A549 (cell line): ENCODE measurements at regions not wholly inside any gene's neighbourhood (a gene's known extent, or its start where the extent isn't known, plus 50 kb on each side); places are given as distances from the start of the nearest gene placed in this dataset.

Experiments used
- ATAC-seq, 2 experiments: fragments of 200-7000 bp in 1 of 2; fragments of >200 bp in 1 of 2; cut with Nextera tagmentation in 1 of 2; cut with Tn5 transposase in 1 of 2; 3 replicates each; pipeline versions ENCODE4 v1.8.0 to v1.9.1; 2018 to 2020; ENCODE audit warnings: mild to moderate bottlenecking in 1 of 2, moderate library complexity in 1 of 2
- CTCF ChIA-PET: fragments of 300-600 bp; sonication (Branson Sonifier 250); formaldehyde crosslinking; extraction: SDS; loops from one replicate; lab custom pipeline; 2021; ENCODE audit warnings: antibody characterized with exemption, inconsistent platforms; lab: Yijun Ruan, JAX
- POLR2A ChIA-PET: fragments of 350-600 bp; formaldehyde crosslinking; extraction: SDS; loops from one replicate; lab custom pipeline; 2021; ENCODE audit warnings: antibody characterized with exemption, inconsistent platforms; lab: Yijun Ruan, JAX
- DNase-seq, 2 experiments: peaks; one replicate each; pipeline versions ENCODE4 v3.0.0 to v3.0.0-alpha.2; 2011 to 2016; ENCODE audit warnings: low read depth in 1 of 2, low spot score in 1 of 2
- FAIRE-seq: peaks from 2 replicates; lab custom pipeline; 2011; peaks lifted over from hg19 to GRCh38; lab: Jason Lieb, UNC
- H3K27ac ChIP-seq, 2 experiments: fragments of >200 bp; sonication (Bioruptor Twin); formaldehyde crosslinking; 3 replicates each; pipeline ENCODE4 v1.5.1; 2016 to 2017
- H3K4me1 ChIP-seq: fragments of >200 bp; sonication (Bioruptor Twin); formaldehyde crosslinking; 3 replicates; pipeline ENCODE4 v1.6.1; 2016
- H3K4me2 ChIP-seq: fragments of >200 bp; sonication (Bioruptor Twin); formaldehyde crosslinking; 3 replicates; pipeline ENCODE4 v1.6.1; 2016
- H3K4me3 ChIP-seq: fragments of >200 bp; sonication (Bioruptor Twin); formaldehyde crosslinking; 3 replicates; pipeline ENCODE4 v1.5.1; 2016
- H3K9me3 ChIP-seq: fragments of >200 bp; sonication (Bioruptor Twin); formaldehyde crosslinking; 3 replicates; pipeline ENCODE4 v1.6.1; 2016
- ATOH8 ChIP-seq: fragments of 250-450 bp; sonication (Bioruptor Pico); IDR thresholded peaks from 2 replicates; pipeline ENCODE4 v1.5.0; 2020; ENCODE audit warnings: low read depth, mild to moderate bottlenecking, moderate library complexity
- BCL3 ChIP-seq: fragments of >200 bp; sonication (Bioruptor Twin); formaldehyde crosslinking; IDR thresholded peaks from 3 replicates; pipeline ENCODE4 v1.6.1; 2016
- CBX2 ChIP-seq: fragments of 200-600 bp; sonication (generic); IDR thresholded peaks from 2 replicates; pipeline ENCODE4 v1.6.1; 2016; ENCODE audit warnings: low read depth, mild to moderate bottlenecking, borderline replicate concordance
- CHD4 ChIP-seq: fragments of 200-600 bp; sonication (generic); IDR thresholded peaks from 2 replicates; pipeline ENCODE4 v1.6.1; 2016; ENCODE audit warnings: antibody characterized with exemption, mild to moderate bottlenecking, borderline replicate concordance
- E2F6 ChIP-seq: IDR thresholded peaks from 2 replicates; pipeline ENCODE4 v1.6.1; 2012; ENCODE audit warnings: low read depth, borderline replicate concordance
- EHF ChIP-seq: fragments of 250-450 bp; sonication (Bioruptor Pico); IDR thresholded peaks from 2 replicates; pipeline ENCODE4 v1.5.0; 2020; ENCODE audit warnings: mild to moderate bottlenecking
- ELK1 ChIP-seq: fragments of 150-350 bp; IDR thresholded peaks from 2 replicates; pipeline ENCODE4 v1.6.1; 2014; ENCODE audit warnings: low read depth, mild to moderate bottlenecking, low read length
- EP300 ChIP-seq, 2 experiments: fragments of >200 bp; sonication (Bioruptor Twin); formaldehyde crosslinking; IDR thresholded peaks; 2 replicates in 1 of 2; 3 replicates in 1 of 2; pipeline ENCODE4 v1.6.1; 2016 to 2017
- FOXS1 ChIP-seq: fragments of 250-450 bp; sonication (Bioruptor Pico); IDR thresholded peaks from 2 replicates; pipeline ENCODE4 v1.5.0; 2020; ENCODE audit warnings: mild to moderate bottlenecking, moderate library complexity
- HOXA7 ChIP-seq: fragments of 250-450 bp; sonication (Bioruptor Pico); IDR thresholded peaks from 2 replicates; pipeline ENCODE4 v1.5.0; 2020; ENCODE audit warnings: mild to moderate bottlenecking, moderate library complexity
- HOXB13 ChIP-seq: fragments of 250-450 bp; sonication (Bioruptor Pico); IDR thresholded peaks from 2 replicates; pipeline ENCODE4 v1.5.0; 2020; ENCODE audit warnings: low read depth, mild to moderate bottlenecking, moderate library complexity
- JUN ChIP-seq, 2 experiments: fragments of >200 bp; sonication (Bioruptor Twin); formaldehyde crosslinking; IDR thresholded peaks; 2 replicates in 1 of 2; 3 replicates in 1 of 2; pipeline ENCODE4 v1.6.1; 2016 to 2017
- MAFK ChIP-seq: fragments of 450-650 bp; IDR thresholded peaks from 2 replicates; pipeline ENCODE4 v1.6.1; 2014; ENCODE audit not compliant: partially characterized antibody
- MAZ ChIP-seq: fragments of 150-350 bp; IDR thresholded peaks from 2 replicates; pipeline ENCODE4 v1.6.1; 2014; ENCODE audit warnings: antibody characterized with exemption, low read depth, low read length, borderline replicate concordance
- PHF8 ChIP-seq: fragments of 200-600 bp; sonication (generic); IDR thresholded peaks from 2 replicates; pipeline ENCODE4 v1.6.1; 2016; ENCODE audit warnings: low read depth, mild to moderate bottlenecking, antibody characterized with exemption, moderate library complexity, borderline replicate concordance
- RAD21 ChIP-seq, 2 experiments: fragments of >200 bp in 1 of 2; sonication (Bioruptor Twin) in 1 of 2; formaldehyde crosslinking in 1 of 2; IDR thresholded peaks in 1 of 2; conservative IDR thresholded peaks in 1 of 2; 2 replicates in 1 of 2; 3 replicates in 1 of 2; pipeline ENCODE4 v1.6.1; 2012 to 2018; ENCODE audit warnings: inconsistent platforms in 1 of 2
- REST ChIP-seq: fragments of 200-600 bp; sonication (generic); IDR thresholded peaks from 2 replicates; pipeline ENCODE4 v1.6.1; 2016; ENCODE audit warnings: antibody characterized with exemption, mild to moderate bottlenecking, moderate library complexity
- RFX5 ChIP-seq: fragments of 450-650 bp; IDR thresholded peaks from 2 replicates; pipeline ENCODE4 v1.7.1; 2014; ENCODE audit warnings: antibody characterized with exemption, mild to moderate bottlenecking, moderate library complexity
- RNF2 ChIP-seq: fragments of 200-600 bp; sonication (generic); IDR thresholded peaks from 2 replicates; pipeline ENCODE4 v1.6.1; 2016; ENCODE audit warnings: low read depth, mild to moderate bottlenecking, antibody characterized with exemption, moderate library complexity, borderline replicate concordance
- SREBF2 ChIP-seq: fragments of 450-650 bp; IDR thresholded peaks from 2 replicates; pipeline ENCODE4 v1.6.1; 2014; ENCODE audit warnings: mild to moderate bottlenecking, moderate library complexity
- ZFP36 ChIP-seq: fragments of 450-650 bp; IDR thresholded peaks from 2 replicates; pipeline ENCODE4 v1.6.1; 2014; ENCODE audit warnings: borderline replicate concordance; ENCODE audit not compliant: partially characterized antibody
- ZNF302 ChIP-seq: fragments of 250-450 bp; sonication (Bioruptor Pico); IDR thresholded peaks from 2 replicates; pipeline ENCODE4 v1.9.0; 2021; ENCODE audit warnings: inconsistent platforms, mild to moderate bottlenecking, moderate library complexity
- WGBS: methylation state at CpG from one replicate; pipeline ENCODE4 v1.1.6; 2017; ENCODE audit errors: missing lambda C conversion rate; 5-methylcytosine and 5-hydroxymethylcytosine counted together

- CTCF ChIA-PET = interaction anchor here (1.0 to 1.2 kb wide), 2 partner anchors 11 to 21 kb away, joined by 3 to 5 read pairs; no protein-coding TSS in a partner anchor
Observed at GRCh38 chr11:32026766-32027165, 64.1 kb upstream of the RCN1 start.

GRCh38 chr11:32024948-32025347 lies 65.9 kb upstream of the RCN1 start:
- DNase-seq = no peak
- H3K4me3 ChIP-seq = no peak overlapping the region
- H3K27ac ChIP-seq = no peak overlapping the region
- no peak for FAIRE-seq
- H3K4me2 ChIP-seq = no peak overlapping the region
- H3K9me3 ChIP-seq = no peaks in the 10 kb centered on the region
- H3K4me1 ChIP-seq = no peaks in the 10 kb centered on the region
- POLR2A ChIA-PET = no interaction called here
- 61% methylated on average over 2 of the region's 2 CpGs for WGBS
- no peak for ATAC-seq
- no peak for TF ChIP-seq BCL3
- TF ChIP-seq HOXA7 = no peak
- TF ChIP-seq EHF (CRISPR knock-in tag) = no peak
- TF ChIP-seq REST = no peak
- no peak for TF ChIP-seq RFX5
- no peak for TF ChIP-seq E2F6
- TF ChIP-seq ZFP36 = no peak
- TF ChIP-seq CHD4 = no peak
- TF ChIP-seq RNF2 = no peak
- no peak for TF ChIP-seq SREBF2
- TF ChIP-seq ELK1 = no peak
- no peak for TF ChIP-seq JUN (IDR thresholded peaks at IDR 0.05)
- TF ChIP-seq MAZ = no peak
- CTCF ChIA-PET = interaction anchor here (1.4 kb wide), 1 partner anchor 18 kb away, joined by 6 read pairs; no protein-coding TSS in a partner anchor

More at GRCh38 chr11:32026766-32027165, 64.1 kb upstream of the RCN1 start:
- no peak for ATAC-seq
- 39% methylated on average over 2 of the region's 2 CpGs for WGBS
- POLR2A ChIA-PET = no interaction called here
- no peak overlapping the region for H3K27ac ChIP-seq
- no peaks in the 10 kb centered on the region for H3K4me1 ChIP-seq
- H3K4me3 ChIP-seq = no peak overlapping the region
- FAIRE-seq = no peak
- no peak for TF ChIP-seq MAZ
- TF ChIP-seq, all 56 proteins: peak for 0
- no peaks in the 10 kb centered on the region for H3K9me3 ChIP-seq
- H3K4me2 ChIP-seq = no peak overlapping the region
- DNase-seq = no peak

GRCh38 chr11:32023370-32024305 lies 67.2 kb upstream of the RCN1 start:
- H3K27ac ChIP-seq = no peak overlapping the region
- no peaks in the 10 kb centered on the region for H3K9me3 ChIP-seq
- ATAC-seq (no peak), DNase-seq (no peak), FAIRE-seq (no peak)
- CTCF ChIA-PET = interaction anchor here (0.8 to 1.1 kb wide), 4 partner anchors 17 to 153 kb away, joined by 3 to 7 read pairs (median 3); no protein-coding TSS in a partner anchor
- H3K4me1 ChIP-seq = no peaks in the 10 kb centered on the region
- POLR2A ChIA-PET = no interaction called here
- H3K4me2 ChIP-seq = no peak overlapping the region
- H3K4me3 ChIP-seq = no peak overlapping the region
- WGBS = 16% methylated on average over 11 of the region's 11 CpGs
- no peak for TF ChIP-seq MAFK
- TF ChIP-seq ZNF302 (CRISPR knock-in tag) = no peak
- TF ChIP-seq ATOH8 (CRISPR knock-in tag) = no peak
- TF ChIP-seq BCL3 = no peak
- TF ChIP-seq HOXA7 = no peak
- no peak for TF ChIP-seq EP300 (IDR thresholded peaks at IDR 0.05)
- no peak for TF ChIP-seq PHF8
- TF ChIP-seq CBX2 = no peak
- TF ChIP-seq CHD4 = no peak
- TF ChIP-seq FOXS1 (CRISPR knock-in tag) = no peak
- no peak for TF ChIP-seq RAD21 (conservative IDR thresholded peaks at IDR 0.05 in 1 of 2, IDR thresholded peaks at IDR 0.05 in 1 of 2)
- TF ChIP-seq HOXB13 (CRISPR knock-in tag) = no peak
